ENCODE measurements at regions not wholly inside any gene's neighbourhood (a gene's known extent, or its start where the extent isn't known, plus 50 kb on each side); places are given as distances from the start of the nearest gene placed in this dataset.

- H3K27me3 ChIP-seq, result no peaks in the 10 kb centered on the region
- no peaks in the 10 kb centered on the region for H3K9me3 ChIP-seq
- no peak overlapping the region for H3K27ac ChIP-seq
- peak in 1 of 3 donors; percentile 30 for DNase-seq
- no peaks in the 10 kb centered on the region for H3K36me3 ChIP-seq
- WGBS (ENCODE audit: insufficient coverage, low coverage, low lambda C conversion rate, missing lambda C conversion rate), result 74% methylated on average over 11 of the region's 18 CpGs
- no peak overlapping the region for H3K4me3 ChIP-seq
- intact Hi-C loops (cut with DNase I), result no loop called here
- H3K4me1 ChIP-seq, result no peaks in the 10 kb centered on the region
- ATAC-seq, result no peak
- TF ChIP-seq, protein P1, sequence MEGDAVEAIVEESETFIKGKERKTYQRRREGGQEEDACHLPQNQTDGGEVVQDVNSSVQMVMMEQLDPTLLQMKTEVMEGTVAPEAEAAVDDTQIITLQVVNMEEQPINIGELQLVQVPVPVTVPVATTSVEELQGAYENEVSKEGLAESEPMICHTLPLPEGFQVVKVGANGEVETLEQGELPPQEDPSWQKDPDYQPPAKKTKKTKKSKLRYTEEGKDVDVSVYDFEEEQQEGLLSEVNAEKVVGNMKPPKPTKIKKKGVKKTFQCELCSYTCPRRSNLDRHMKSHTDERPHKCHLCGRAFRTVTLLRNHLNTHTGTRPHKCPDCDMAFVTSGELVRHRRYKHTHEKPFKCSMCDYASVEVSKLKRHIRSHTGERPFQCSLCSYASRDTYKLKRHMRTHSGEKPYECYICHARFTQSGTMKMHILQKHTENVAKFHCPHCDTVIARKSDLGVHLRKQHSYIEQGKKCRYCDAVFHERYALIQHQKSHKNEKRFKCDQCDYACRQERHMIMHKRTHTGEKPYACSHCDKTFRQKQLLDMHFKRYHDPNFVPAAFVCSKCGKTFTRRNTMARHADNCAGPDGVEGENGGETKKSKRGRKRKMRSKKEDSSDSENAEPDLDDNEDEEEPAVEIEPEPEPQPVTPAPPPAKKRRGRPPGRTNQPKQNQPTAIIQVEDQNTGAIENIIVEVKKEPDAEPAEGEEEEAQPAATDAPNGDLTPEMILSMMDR (IDR thresholded peaks at IDR 0.05), result no peak
- TF ChIP-seq POLR2A (IDR thresholded peaks at IDR 0.05), result no peak
Observed at GRCh38 chr10:130484468-130485180, 348.4 kb downstream of the GLRX3 start.

GRCh38 chr10:130485236-130485957 lies 349.2 kb downstream of the GLRX3 start:
- Histone ChIP-seq H3K9me3 (no peaks in the 10 kb centered on the region), H3K4me1 (no peaks in the 10 kb centered on the region), H3K36me3 (no peaks in the 10 kb centered on the region), H3K27me3 (no peaks in the 10 kb centered on the region), H3K27ac (no peak overlapping the region), H3K4me3 (no peak overlapping the region)
- intact Hi-C loops (cut with DNase I), result no loop called here
- 72% methylated on average over 13 of the region's 27 CpGs for WGBS (ENCODE audit: insufficient coverage, low coverage, low lambda C conversion rate, missing lambda C conversion rate)
- ATAC-seq (no peak), DNase-seq (peak in 1 of 3 donors; percentile 26)
- TF ChIP-seq, protein P1 (IDR thresholded peaks at IDR 0.05), result no peak
- no peak for TF ChIP-seq POLR2A (IDR thresholded peaks at IDR 0.05)

DNA sequence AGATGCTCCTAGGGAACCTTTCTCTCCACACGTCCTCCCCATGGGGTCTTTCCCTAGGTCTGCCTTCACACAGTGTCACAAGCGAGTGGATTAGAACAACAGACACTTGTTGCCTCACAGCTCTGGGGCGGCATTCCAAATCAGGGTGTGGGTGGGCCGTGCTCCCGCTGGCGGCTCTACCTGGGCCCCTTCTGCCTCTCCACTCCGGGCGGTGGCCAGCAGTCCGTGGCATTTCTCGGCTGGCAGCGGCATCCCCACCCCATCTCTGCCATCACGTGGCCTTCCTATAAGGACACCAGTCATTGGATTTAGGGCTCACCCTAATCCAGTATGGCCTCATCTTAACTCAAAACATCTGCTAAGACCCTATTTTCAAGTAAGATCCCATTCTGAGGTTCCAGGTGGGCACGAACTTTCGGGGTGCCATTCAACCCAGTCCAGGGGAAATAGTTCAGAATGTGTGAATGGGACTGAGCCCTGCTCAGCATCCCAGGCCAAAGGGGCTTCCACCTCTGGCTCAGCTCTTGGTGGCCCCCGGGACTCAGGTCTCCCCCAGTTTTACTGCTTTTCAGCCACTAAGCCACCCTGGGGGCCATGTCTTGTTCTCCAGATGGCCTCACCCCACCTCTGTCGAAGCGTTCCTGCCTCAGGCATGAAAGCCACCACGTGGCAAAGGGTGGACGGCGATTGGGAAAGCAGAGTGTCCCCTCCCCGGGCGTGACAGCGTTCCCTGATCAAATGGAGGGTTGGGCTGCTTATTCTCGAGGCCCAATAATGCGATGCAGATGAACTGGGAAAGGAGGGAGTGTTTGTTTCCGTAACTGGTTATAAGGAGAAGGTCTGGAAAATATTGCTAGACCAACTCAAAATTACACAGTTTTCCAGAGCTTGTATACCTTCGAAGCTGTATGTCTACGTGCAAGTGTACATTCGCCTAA lies 350.0 kb downstream of the GLRX3 start:
- Histone ChIP-seq H3K9me3 (no peaks in the 10 kb centered on the region), H3K4me3 (no peak overlapping the region), H3K4me1 (no peaks in the 10 kb centered on the region), H3K27me3 (no peaks in the 10 kb centered on the region), H3K27ac (no peak overlapping the region), H3K36me3 (no peaks in the 10 kb centered on the region)
- TF ChIP-seq, protein P1 (IDR thresholded peaks at IDR 0.05), result no peak
- no peak for TF ChIP-seq POLR2A (IDR thresholded peaks at IDR 0.05)
- intact Hi-C loops (cut with DNase I), result no loop called here
- ATAC-seq, result no peak
- DNase-seq, result peak in 1 of 3 donors; percentile 38
- WGBS (ENCODE audit: insufficient coverage, low coverage, low lambda C conversion rate, missing lambda C conversion rate), result 68% methylated on average over 12 of the region's 29 CpGs

DNA sequence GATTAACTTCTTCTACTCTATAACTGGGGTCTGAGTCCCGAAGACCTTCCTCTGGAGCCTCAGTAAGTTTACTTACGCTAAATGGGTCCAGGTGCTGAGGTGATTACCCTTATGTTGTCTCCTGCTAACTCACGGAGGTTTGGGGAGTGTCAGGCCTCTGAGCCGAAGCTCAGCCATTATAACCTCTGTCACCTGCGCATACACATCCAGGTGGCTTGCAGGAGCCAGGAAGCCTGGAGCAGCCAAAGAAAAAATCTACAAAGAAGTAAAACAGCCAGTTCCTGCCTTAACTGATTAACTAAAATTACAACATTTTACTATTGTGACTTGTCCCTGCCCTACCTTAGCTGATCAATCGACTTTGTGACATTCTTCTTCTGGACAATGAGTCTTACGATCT lies 350.7 kb downstream of the GLRX3 start:
- TF ChIP-seq, protein P1 (IDR thresholded peaks at IDR 0.05), result no peak
- no peak for TF ChIP-seq POLR2A (IDR thresholded peaks at IDR 0.05)
- intact Hi-C loops (cut with DNase I), result no loop called here
- Histone ChIP-seq H3K27ac (no peak overlapping the region), H3K27me3 (no peaks in the 10 kb centered on the region), H3K9me3 (no peaks in the 10 kb centered on the region), H3K4me1 (no peaks in the 10 kb centered on the region), H3K36me3 (no peaks in the 10 kb centered on the region), H3K4me3 (no peak overlapping the region)
- 35% methylated on average over 7 of the region's 7 CpGs for WGBS (ENCODE audit: insufficient coverage, low coverage, low lambda C conversion rate, missing lambda C conversion rate)
- no peak for DNase-seq
- no peak for ATAC-seq

Data from right lobe of liver (tissue), 6 donors.